Trophoblast cell (in vitro differentiated cells and primary cell): ENCODE measurements at regions not wholly inside any gene's neighbourhood (a gene's known extent, or its start where the extent isn't known, plus 50 kb on each side); places are given as distances from the start of the nearest gene placed in this dataset.

Source experiments
- DNase-seq, 2 donors: peaks; one replicate each; pipeline ENCODE4 v3.0.0-alpha.2; 2016
- H2AFZ ChIP-seq: 2 replicates; pipeline ENCODE4 v1.6.1; 2013; ENCODE audit warnings: low read length, moderate library complexity, mild to moderate bottlenecking; ENCODE audit not compliant: insufficient read depth, poor library complexity
- H2AK5ac ChIP-seq: 2 replicates; pipeline ENCODE4 v1.6.1; 2013; ENCODE audit warnings: mild to moderate bottlenecking, low read length
- H2BK120ac ChIP-seq: 2 replicates; pipeline ENCODE4 v1.6.1; 2013; ENCODE audit warnings: low read length, mild to moderate bottlenecking, moderate library complexity; ENCODE audit not compliant: insufficient read depth, poor library complexity
- H2BK12ac ChIP-seq: 2 replicates; pipeline ENCODE4 v1.6.1; 2013; ENCODE audit warnings: mild to moderate bottlenecking, low read length, moderate library complexity
- H2BK5ac ChIP-seq: 2 replicates; pipeline ENCODE4 v1.6.1; 2013; ENCODE audit warnings: low read length, low read depth, moderate library complexity, mild to moderate bottlenecking; ENCODE audit not compliant: poor library complexity
- H3K14ac ChIP-seq: 2 replicates; pipeline ENCODE4 v1.6.1; 2013; ENCODE audit warnings: mild to moderate bottlenecking, low read length
- H3K18ac ChIP-seq: 2 replicates; pipeline ENCODE4 v1.6.1; 2013; ENCODE audit warnings: mild to moderate bottlenecking, low read length
- H3K23ac ChIP-seq: 2 replicates; pipeline ENCODE4 v1.6.1; 2013; ENCODE audit warnings: low read length
- H3K27ac ChIP-seq: 2 replicates; pipeline ENCODE4 v1.5.1; 2013; ENCODE audit warnings: low read depth, mild to moderate bottlenecking, inconsistent platforms, low read length, moderate library complexity
- H3K27me3 ChIP-seq: 2 replicates; pipeline ENCODE4 v1.6.1; 2013; ENCODE audit warnings: inconsistent platforms, mild to moderate bottlenecking, low read length, moderate library complexity; ENCODE audit not compliant: insufficient read depth
- H3K36me3 ChIP-seq, 2 experiments: 1 replicate in 1 of 2; 2 replicates in 1 of 2; pipeline ENCODE4 v1.6.1; 2013; ENCODE audit warnings: low read length in 2 of 2, mild to moderate bottlenecking in 2 of 2, moderate library complexity in 1 of 2; ENCODE audit not compliant: insufficient read depth in 2 of 2, control insufficient read depth in 1 of 2
- H3K4ac ChIP-seq: 2 replicates; pipeline ENCODE4 v1.6.1; 2013; ENCODE audit warnings: low read depth, mild to moderate bottlenecking, low read length, moderate library complexity
- H3K4me1 ChIP-seq, 2 experiments: 1 replicate in 1 of 2; 2 replicates in 1 of 2; pipeline ENCODE4 v1.6.1; 2013; ENCODE audit warnings: low read length in 2 of 2, mild to moderate bottlenecking in 2 of 2, moderate library complexity in 1 of 2; ENCODE audit not compliant: insufficient read depth in 2 of 2, control insufficient read depth in 1 of 2
- H3K4me2 ChIP-seq: 2 replicates; pipeline ENCODE4 v1.6.1; 2013; ENCODE audit warnings: inconsistent platforms, mild to moderate bottlenecking, low read length, moderate library complexity
- H3K4me3 ChIP-seq: 2 replicates; pipeline ENCODE4 v1.5.1; 2013; ENCODE audit warnings: mild to moderate bottlenecking, low read depth, low read length, inconsistent platforms
- H3K79me1 ChIP-seq: one replicate; pipeline ENCODE4 v1.6.1; 2013; ENCODE audit warnings: low read length
- H3K79me2 ChIP-seq: 2 replicates; pipeline ENCODE4 v1.6.1; 2013; ENCODE audit warnings: low read length, mild to moderate bottlenecking; ENCODE audit not compliant: control insufficient read depth, insufficient read depth, poor library complexity
- H3K9ac ChIP-seq: 2 replicates; pipeline ENCODE4 v1.6.1; 2013; ENCODE audit warnings: mild to moderate bottlenecking, low read length
- H3K9me3 ChIP-seq: 2 replicates; pipeline ENCODE4 v1.6.1; 2013; ENCODE audit warnings: low read depth, mild to moderate bottlenecking, control low read depth, inconsistent platforms, low read length; ENCODE audit not compliant: insufficient read depth
- H4K12ac ChIP-seq: 2 replicates; pipeline ENCODE4 v1.6.1; 2013; ENCODE audit warnings: low read depth, mild to moderate bottlenecking, low read length, moderate library complexity
- H4K8ac ChIP-seq: 2 replicates; pipeline ENCODE4 v1.6.1; 2013; ENCODE audit warnings: low read depth, mild to moderate bottlenecking, low read length, moderate library complexity
- H4K91ac ChIP-seq: one replicate; pipeline ENCODE4 v1.6.1; 2013; ENCODE audit warnings: low read depth, mild to moderate bottlenecking, low read length, moderate library complexity
- WGBS: extraction: QIAGEN DNeasy Blood & Tissue Kit; methylation state at CpG from one replicate; pipeline ENCODE4 v1.1.7; 2013; ENCODE audit warnings: missing lambda C conversion rate; ENCODE audit not compliant: insufficient read length, insufficient coverage; ENCODE audit errors: extremely low coverage; 5-methylcytosine and 5-hydroxymethylcytosine counted together

- DNase-seq: no peak
These were observed 1540.9 kb upstream of the RAG2 start for GRCh38 chr11:38138972-38139371.

DNA sequence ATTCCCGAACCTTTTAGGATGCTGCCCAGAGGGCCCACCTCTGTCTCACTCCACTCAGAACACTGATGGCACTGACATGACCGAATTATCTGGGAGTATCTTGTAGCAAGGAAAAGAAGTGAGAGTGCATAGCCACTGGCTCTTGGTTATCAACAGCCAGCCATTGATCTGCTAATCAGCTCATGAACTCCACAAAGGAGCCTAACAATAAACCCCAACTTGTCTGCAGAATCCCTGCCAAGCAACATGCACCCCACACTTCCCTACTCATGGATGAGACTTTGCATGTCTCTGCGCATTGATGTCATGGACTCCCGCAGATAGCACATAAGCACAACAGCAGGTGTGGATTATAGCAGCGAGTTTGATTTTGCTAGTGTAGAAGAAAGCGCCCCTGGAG is 1538.9 kb upstream of the RAG2 start:
- Histone ChIP-seq H2AFZ (no peak overlapping the region), H3K9me3 (peaks cover 2% of the 10 kb centered on the region), H3K23ac (no peak overlapping the region), H3K79me2 (no peaks in the 10 kb centered on the region), H3K4me1 (no peaks in the 10 kb centered on the region), H3K14ac (no peak overlapping the region), H2AK5ac (no peak overlapping the region), H3K4me2 (no peak overlapping the region), H3K27ac (no peak overlapping the region), H3K4me3 (no peak overlapping the region), H2BK12ac (no peak overlapping the region), H3K36me3 (no peaks in the 10 kb centered on the region), H4K8ac (no peak overlapping the region), H4K91ac (no peak overlapping the region), H3K79me1 (no peaks in the 10 kb centered on the region), H3K18ac (no peak overlapping the region), H2BK120ac (no peak overlapping the region), H2BK5ac (no peak overlapping the region), H3K9ac (no peak overlapping the region), H3K27me3 (no peaks in the 10 kb centered on the region), H3K4ac (no peak overlapping the region), H4K12ac (no peak overlapping the region)
- WGBS: no CpG with 5 or more reads among the region's 6 CpGs
- no peak for DNase-seq

More at GRCh38 chr11:38138972-38139371, 1540.9 kb upstream of the RAG2 start:
- no peak overlapping the region for H2AK5ac ChIP-seq
- H4K8ac ChIP-seq: no peak overlapping the region
- no peak overlapping the region for H2BK12ac ChIP-seq
- no peak overlapping the region for H2AFZ ChIP-seq
- H4K12ac ChIP-seq: no peak overlapping the region
- no peaks in the 10 kb centered on the region for H3K79me2 ChIP-seq
- no peak overlapping the region for H3K27ac ChIP-seq
- peaks cover 2% of the 10 kb centered on the region for H3K9me3 ChIP-seq
- H3K36me3 ChIP-seq: no peaks in the 10 kb centered on the region
- no peaks in the 10 kb centered on the region for H3K27me3 ChIP-seq
- H2BK120ac ChIP-seq: no peak overlapping the region
- H3K79me1 ChIP-seq: no peaks in the 10 kb centered on the region
- no peak overlapping the region for H3K14ac ChIP-seq
- WGBS: no CpG with 5 or more reads among the region's 2 CpGs
- H3K23ac ChIP-seq: no peak overlapping the region
- H2BK5ac ChIP-seq: no peak overlapping the region
- no peak overlapping the region for H3K9ac ChIP-seq
- H3K4me3 ChIP-seq: no peak overlapping the region
- no peak overlapping the region for H3K4me2 ChIP-seq
- no peak overlapping the region for H3K18ac ChIP-seq
- no peak overlapping the region for H3K4ac ChIP-seq
- H4K91ac ChIP-seq: no peak overlapping the region
- no peaks in the 10 kb centered on the region for H3K4me1 ChIP-seq

DNA sequence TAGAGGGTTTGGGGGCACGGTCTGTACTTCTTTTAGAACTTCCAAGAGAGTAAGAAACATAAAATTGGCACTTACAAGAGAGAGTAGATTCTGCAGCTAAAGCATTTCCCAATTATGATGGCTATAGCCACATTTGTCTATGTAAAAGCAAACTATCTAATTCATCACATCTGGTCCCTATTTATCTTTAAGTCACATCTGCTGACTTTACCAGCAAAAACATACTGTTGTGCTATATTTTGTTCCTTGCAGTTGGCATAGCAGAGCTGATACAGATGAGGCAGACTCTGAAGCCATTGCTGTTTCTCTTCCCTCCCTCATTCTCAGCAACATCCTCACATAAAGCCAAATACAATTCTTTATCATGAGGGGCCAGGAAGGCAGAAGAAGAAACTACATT is 1533.5 kb upstream of the RAG2 start:
- H2BK12ac ChIP-seq: no peak overlapping the region
- no peak overlapping the region for H3K4me2 ChIP-seq
- H2AK5ac ChIP-seq: no peak overlapping the region
- no peak overlapping the region for H3K4me3 ChIP-seq
- no peak overlapping the region for H4K91ac ChIP-seq
- H4K8ac ChIP-seq: no peak overlapping the region
- no peak overlapping the region for H4K12ac ChIP-seq
- no peak overlapping the region for H3K18ac ChIP-seq
- no peak overlapping the region for H2AFZ ChIP-seq
- no peaks in the 10 kb centered on the region for H3K36me3 ChIP-seq
- DNase-seq: no peak
- H3K79me1 ChIP-seq: no peaks in the 10 kb centered on the region
- WGBS: no CpG with 5 or more reads among the region's 1 CpG
- H3K23ac ChIP-seq: no peak overlapping the region
- no peaks in the 10 kb centered on the region for H3K79me2 ChIP-seq
- no peak overlapping the region for H3K4ac ChIP-seq
- H2BK120ac ChIP-seq: no peak overlapping the region
- no peak overlapping the region for H3K9ac ChIP-seq
- H3K9me3 ChIP-seq: no peaks in the 10 kb centered on the region
- H3K27me3 ChIP-seq: no peaks in the 10 kb centered on the region
- no peak overlapping the region for H3K27ac ChIP-seq
- no peaks in the 10 kb centered on the region for H3K4me1 ChIP-seq
- no peak overlapping the region for H3K14ac ChIP-seq
- no peak overlapping the region for H2BK5ac ChIP-seq

DNA sequence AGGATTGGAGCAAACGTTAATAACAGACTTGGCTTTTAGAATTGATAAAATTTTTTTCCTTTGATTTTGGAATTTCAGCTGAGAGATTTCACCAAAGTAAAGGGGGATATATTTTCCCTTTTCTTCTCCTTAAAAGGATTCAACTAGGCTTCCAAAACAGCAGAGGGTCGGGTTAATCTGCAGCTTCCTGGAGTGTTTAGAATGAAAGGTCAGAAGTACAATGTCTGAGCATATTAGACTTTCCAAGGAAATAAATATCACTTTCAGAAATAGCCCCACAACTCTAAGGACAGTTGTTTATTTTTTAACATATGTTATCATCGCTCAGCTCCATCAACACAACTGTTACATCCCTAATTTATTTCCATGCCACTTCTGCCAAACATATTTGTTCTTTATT is 1532.9 kb upstream of the RAG2 start:
- Histone ChIP-seq H2BK12ac (no peak overlapping the region), H3K4ac (no peak overlapping the region), H2BK5ac (no peak overlapping the region), H3K14ac (no peak overlapping the region), H3K9ac (no peak overlapping the region), H2BK120ac (no peak overlapping the region), H3K23ac (no peak overlapping the region), H2AK5ac (no peak overlapping the region), H3K9me3 (no peaks in the 10 kb centered on the region), H3K79me2 (no peaks in the 10 kb centered on the region), H4K91ac (no peak overlapping the region), H4K12ac (no peak overlapping the region), H3K27ac (no peak overlapping the region), H3K4me3 (no peak overlapping the region), H3K27me3 (no peaks in the 10 kb centered on the region), H4K8ac (no peak overlapping the region), H3K36me3 (no peaks in the 10 kb centered on the region), H3K4me1 (no peaks in the 10 kb centered on the region), H3K18ac (no peak overlapping the region), H3K4me2 (no peak overlapping the region), H2AFZ (no peak overlapping the region), H3K79me1 (no peaks in the 10 kb centered on the region)
- DNase-seq: no peak
- no CpG with 5 or more reads among the region's 3 CpGs for WGBS
